Panc1 (cell line): ENCODE measurements at regions not wholly inside any gene's neighbourhood (a gene's known extent, or its start where the extent isn't known, plus 50 kb on each side); places are given as distances from the start of the nearest gene placed in this dataset.
"Not testable (repeated sequence)": the region's sequence is repeated elsewhere in the genome, so short reads cannot be mapped to it uniquely, and the experiment has no call there.

Experiments used
- ATAC-seq: fragments of 200-7000 bp; cut with Tn5 transposase; 2 replicates; pipeline ENCODE4 v1.9.1; 2020; ENCODE audit warnings: mild to moderate bottlenecking, moderate library complexity
- BruUV-seq: library from RNA; stranded (reverse); fragments of 400-500 nt; replicated peaks from 2 replicates; lab custom pipeline; 2021; lab: Mats Ljungman, UMichigan
- CTCF ChIA-PET: fragments of 300-600 bp; sonication (Branson Sonifier 250); formaldehyde crosslinking; loops from one replicate; lab custom pipeline; 2022; ENCODE audit warnings: antibody characterized with exemption; lab: Charles Lee
- POLR2A ChIA-PET: fragments of 300-600 bp; sonication (Branson Sonifier 250); formaldehyde crosslinking; loops from one replicate; lab custom pipeline; 2022; ENCODE audit warnings: antibody characterized with exemption; lab: Charles Lee
- DNase-seq: peaks from one replicate; pipeline ENCODE4 v3.0.0-alpha.2; 2010; ENCODE audit warnings: low read depth, low spot score
- H3K27ac ChIP-seq: 2 replicates; pipeline ENCODE4 v1.5.1; 2011; ENCODE audit warnings: mild to moderate bottlenecking, low read length, inconsistent platforms
- H3K27me3 ChIP-seq: fragments of 200-500 bp; sonication (Bioruptor generic); 2 replicates; pipeline ENCODE4 v1.6.0; 2014; ENCODE audit warnings: low read length, inconsistent platforms; ENCODE audit not compliant: control insufficient read depth, insufficient read depth
- H3K36me3 ChIP-seq: fragments of 200-500 bp; sonication (Bioruptor generic); 2 replicates; pipeline ENCODE4 v1.5.1; 2014; ENCODE audit warnings: inconsistent platforms, mild to moderate bottlenecking, low read length, moderate library complexity; ENCODE audit not compliant: control insufficient read depth, insufficient read depth
- H3K4me1 ChIP-seq: 2 replicates; pipeline ENCODE4 v1.5.1; 2011; ENCODE audit warnings: inconsistent platforms, mild to moderate bottlenecking, low read length, moderate library complexity; ENCODE audit not compliant: control insufficient read depth, insufficient read depth
- H3K4me3 ChIP-seq, 2 experiments: 2 replicates each; pipeline ENCODE4 v1.5.1; 2011 to 2012; ENCODE audit warnings: low read depth in 2 of 2, low read length in 2 of 2, mild to moderate bottlenecking in 2 of 2, inconsistent platforms in 1 of 2, moderate library complexity in 1 of 2
- H3K9me3 ChIP-seq: fragments of 200-500 bp; sonication (Bioruptor generic); 2 replicates; pipeline ENCODE4 v1.5.1; 2014; ENCODE audit warnings: low read depth, mild to moderate bottlenecking, inconsistent platforms, low read length, moderate library complexity; ENCODE audit not compliant: control insufficient read depth, insufficient read depth
- CTCF ChIP-seq: fragments of 450-650 bp; IDR thresholded peaks from 2 replicates; pipeline ENCODE4 v1.5.1; 2017; ENCODE audit warnings: mild to moderate bottlenecking
- POLR2AphosphoS5 ChIP-seq: IDR thresholded peaks from 2 replicates; pipeline ENCODE4 v1.6.1; 2012; ENCODE audit warnings: mild to moderate bottlenecking, low read depth, low read length, moderate library complexity
- REST ChIP-seq, 2 experiments: IDR thresholded peaks; 2 replicates each; pipeline ENCODE4 v1.6.1; 2011 to 2012; ENCODE audit warnings: low read depth in 2 of 2, control low read depth in 1 of 2, low read length in 1 of 2, mild to moderate bottlenecking in 1 of 2, moderate library complexity in 1 of 2; ENCODE audit not compliant: insufficient read depth in 1 of 2
- SIN3A ChIP-seq: IDR thresholded peaks from 2 replicates; pipeline ENCODE4 v1.6.1; 2012; ENCODE audit warnings: low read depth, mild to moderate bottlenecking, low read length, moderate library complexity, borderline replicate concordance; ENCODE audit not compliant: insufficient read depth
- TCF7L2 ChIP-seq: IDR thresholded peaks from 2 replicates; pipeline ENCODE4 v1.6.1; 2011; ENCODE audit warnings: mild to moderate bottlenecking, low read depth, low read length, inconsistent platforms
- in situ Hi-C: cut with HindIII; loops from 2 replicates; pipeline ENCODE4 v1.10.0; 2016; ENCODE audit warnings: low sequenced_read_pairs, low pct_unique_long_range_greater_than_20kb
- intact Hi-C: fragments of 100-400 bp; cut with micrococcal nuclease; formaldehyde crosslinking; loops from one replicate; pipeline ENCODE4 v1.10.0; 2022; ENCODE audit not compliant: unreplicated experiment

GRCh38 chr11:87628957-87629356 lies 546.3 kb downstream of the RAB38 start:
- Histone ChIP-seq H3K27me3 (no peaks in the 10 kb centered on the region), H3K36me3 (no peaks in the 10 kb centered on the region), H3K4me1 (no peaks in the 10 kb centered on the region), H3K27ac (no peak overlapping the region), H3K9me3 (no peaks in the 10 kb centered on the region), H3K4me3 (no peak overlapping the region)
- POLR2A ChIA-PET, result no interaction called here
- DNase-seq (no peak), ATAC-seq (no peak)
- no peak for TF ChIP-seq POLR2AphosphoS5
- TF ChIP-seq REST (IDR thresholded peaks at IDR 0.05; ENCODE audit: insufficient read depth in 1 of 2, low read depth in 2 of 2, low read length in 1 of 2), result no peak
- no peak for TF ChIP-seq SIN3A
- no peak for TF ChIP-seq TCF7L2
- no peak for TF ChIP-seq CTCF
- CTCF ChIA-PET, result no interaction called here
- in situ Hi-C loops, result no loop called here
- intact Hi-C loops, result no loop called here
- BruUV-seq, result no TSS peak

- no peak for TF ChIP-seq SIN3A
- no peak for TF ChIP-seq POLR2AphosphoS5
- TF ChIP-seq REST (IDR thresholded peaks at IDR 0.05; ENCODE audit: insufficient read depth in 1 of 2, low read depth in 2 of 2, low read length in 1 of 2), result no peak
- TF ChIP-seq CTCF, result no peak
- in situ Hi-C loops, result no loop called here
- no peaks in the 10 kb centered on the region for H3K36me3 ChIP-seq
- no peak overlapping the region for H3K4me3 ChIP-seq
- POLR2A ChIA-PET, result no interaction called here
- no peak for ATAC-seq
- H3K4me1 ChIP-seq, result no peaks in the 10 kb centered on the region
- H3K9me3 ChIP-seq, result no peaks in the 10 kb centered on the region
- no peaks in the 10 kb centered on the region for H3K27me3 ChIP-seq
- intact Hi-C loops, result no loop called here
- no peak for DNase-seq
- BruUV-seq, result no TSS peak
- CTCF ChIA-PET, result interaction anchor here (0.6 kb wide), 1 partner anchor 689 kb away, joined by 3 read pairs; no protein-coding TSS in a partner anchor
- H3K27ac ChIP-seq, result no peak overlapping the region
These were observed 547.1 kb downstream of the RAB38 start for GRCh38 chr11:87628026-87628580.

GRCh38 chr11:87623531-87624365 lies 551.5 kb downstream of the RAB38 start:
- POLR2A ChIA-PET, H3K9me3 ChIP-seq, ATAC-seq, H3K4me1 ChIP-seq, BruUV-seq, CTCF ChIA-PET, intact Hi-C loops, H3K36me3 ChIP-seq, H3K27me3 ChIP-seq, H3K27ac ChIP-seq, DNase-seq, in situ Hi-C loops: not testable (repeated sequence)
- peak overlapping the region in 1 of 2 experiments; percentile 14; a peak in 1 of 4 replicates for H3K4me3 ChIP-seq
